ENCODE measurements at regions not wholly inside any gene's neighbourhood (a gene's known extent, or its start where the extent isn't known, plus 50 kb on each side); places are given as distances from the start of the nearest gene placed in this dataset.
"Not testable (repeated sequence)": the region's sequence is repeated elsewhere in the genome, so short reads cannot be mapped to it uniquely, and the experiment has no call there.

DNA sequence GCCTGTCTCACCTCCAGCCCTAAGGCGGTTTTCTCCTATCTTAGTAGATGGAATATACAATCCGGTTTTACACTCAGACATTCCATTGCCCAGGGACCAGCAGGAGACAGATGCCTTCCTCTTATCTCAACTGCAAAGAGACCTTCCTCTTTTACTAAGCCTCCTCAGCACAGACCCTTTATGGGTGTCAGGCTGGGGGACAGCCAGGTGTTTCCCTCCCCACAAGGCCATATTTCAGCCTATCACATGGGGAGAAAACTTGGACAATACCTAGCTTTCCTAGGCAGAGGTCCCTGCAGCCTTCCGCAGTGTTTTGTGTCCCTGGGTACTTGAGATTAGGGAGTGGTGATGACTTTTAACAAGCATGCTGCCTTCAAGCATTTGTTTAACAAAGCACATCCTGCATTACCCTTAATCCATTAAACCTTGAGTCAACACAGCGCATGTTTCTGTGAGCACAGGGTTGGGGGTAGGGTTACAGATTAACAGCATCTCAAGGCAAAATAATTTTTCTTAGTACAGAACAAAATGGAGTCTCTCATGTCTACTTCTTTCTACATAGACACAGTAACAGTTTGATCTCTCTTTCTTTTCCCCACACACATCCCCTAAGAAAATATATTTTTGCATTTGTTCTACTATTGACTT lies 876.2 kb downstream of the ANKRD7 start:
- TF ChIP-seq, protein P1, sequence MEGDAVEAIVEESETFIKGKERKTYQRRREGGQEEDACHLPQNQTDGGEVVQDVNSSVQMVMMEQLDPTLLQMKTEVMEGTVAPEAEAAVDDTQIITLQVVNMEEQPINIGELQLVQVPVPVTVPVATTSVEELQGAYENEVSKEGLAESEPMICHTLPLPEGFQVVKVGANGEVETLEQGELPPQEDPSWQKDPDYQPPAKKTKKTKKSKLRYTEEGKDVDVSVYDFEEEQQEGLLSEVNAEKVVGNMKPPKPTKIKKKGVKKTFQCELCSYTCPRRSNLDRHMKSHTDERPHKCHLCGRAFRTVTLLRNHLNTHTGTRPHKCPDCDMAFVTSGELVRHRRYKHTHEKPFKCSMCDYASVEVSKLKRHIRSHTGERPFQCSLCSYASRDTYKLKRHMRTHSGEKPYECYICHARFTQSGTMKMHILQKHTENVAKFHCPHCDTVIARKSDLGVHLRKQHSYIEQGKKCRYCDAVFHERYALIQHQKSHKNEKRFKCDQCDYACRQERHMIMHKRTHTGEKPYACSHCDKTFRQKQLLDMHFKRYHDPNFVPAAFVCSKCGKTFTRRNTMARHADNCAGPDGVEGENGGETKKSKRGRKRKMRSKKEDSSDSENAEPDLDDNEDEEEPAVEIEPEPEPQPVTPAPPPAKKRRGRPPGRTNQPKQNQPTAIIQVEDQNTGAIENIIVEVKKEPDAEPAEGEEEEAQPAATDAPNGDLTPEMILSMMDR (IDR thresholded peaks at IDR 0.05; ENCODE audit: low read depth, low read length): not testable (repeated sequence)
- not testable (repeated sequence) for TF ChIP-seq EZH2phosphoT487 (IDR thresholded peaks at IDR 0.05; ENCODE audit: low read depth)

All from OCI-LY3 (cell line).